Endothelial cell of hepatic sinusoid (primary cell): ENCODE measurements at regions not wholly inside any gene's neighbourhood (a gene's known extent, or its start where the extent isn't known, plus 50 kb on each side); places are given as distances from the start of the nearest gene placed in this dataset.

ENCODE experiments used
- in situ Hi-C: cut with HindIII; loops from 2 replicates; pipeline ENCODE4 v1.10.0; 2017; ENCODE audit warnings: low sequenced_read_pairs

DNA sequence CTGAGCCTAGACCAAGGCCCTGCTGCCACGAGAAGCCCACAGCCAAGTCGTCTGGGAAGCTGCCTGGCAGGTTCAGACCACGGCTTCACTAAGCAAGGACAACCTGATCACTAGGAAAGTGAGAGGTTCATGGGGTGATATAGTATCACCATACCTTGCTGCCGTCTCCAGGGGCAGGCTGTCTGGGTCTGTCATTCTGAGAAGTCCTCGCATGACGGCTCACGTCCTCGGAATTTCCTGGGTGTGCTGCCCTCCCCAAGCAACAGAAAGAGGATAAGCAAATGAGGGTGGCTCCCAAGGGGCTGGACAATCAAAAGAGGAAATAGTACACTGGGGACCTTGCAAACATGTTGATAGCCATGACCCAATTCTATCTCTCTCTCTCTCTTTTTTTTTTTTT lies 207.4 kb upstream of the IGF1R start:
- in situ Hi-C loops: no loop called here

- in situ Hi-C loops: no loop called here
Measured at GRCh38 chr15:98441599-98441998, 206.7 kb upstream of the IGF1R start.

GRCh38 chr15:98442379-98442833 lies 205.9 kb upstream of the IGF1R start:
- in situ Hi-C loops: no loop called here

DNA sequence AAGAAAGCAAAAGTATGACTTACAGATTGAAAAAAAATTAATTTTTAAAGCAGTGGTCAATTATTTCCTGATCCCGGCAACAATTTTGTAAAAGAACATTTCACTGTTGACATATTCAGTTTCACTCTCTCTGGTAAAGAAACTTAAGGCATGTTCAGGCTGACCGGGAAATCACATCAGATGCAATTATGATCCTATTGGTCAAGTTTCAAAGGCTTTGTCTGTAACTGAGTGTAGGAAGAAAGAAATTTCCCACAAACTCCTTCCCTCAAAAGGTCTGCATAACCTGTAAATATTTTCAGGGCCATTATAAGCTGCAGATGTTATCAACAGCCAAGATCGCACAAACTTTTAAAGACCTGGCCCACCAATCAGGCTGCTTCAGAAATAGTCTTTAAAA lies 205.4 kb upstream of the IGF1R start:
- in situ Hi-C loops: no loop called here

GRCh38 chr15:98443526-98443925 lies 204.8 kb upstream of the IGF1R start:
- in situ Hi-C loops: no loop called here

- in situ Hi-C loops: no loop called here
Measured at GRCh38 chr15:98444138-98444537, 204.2 kb upstream of the IGF1R start.

DNA sequence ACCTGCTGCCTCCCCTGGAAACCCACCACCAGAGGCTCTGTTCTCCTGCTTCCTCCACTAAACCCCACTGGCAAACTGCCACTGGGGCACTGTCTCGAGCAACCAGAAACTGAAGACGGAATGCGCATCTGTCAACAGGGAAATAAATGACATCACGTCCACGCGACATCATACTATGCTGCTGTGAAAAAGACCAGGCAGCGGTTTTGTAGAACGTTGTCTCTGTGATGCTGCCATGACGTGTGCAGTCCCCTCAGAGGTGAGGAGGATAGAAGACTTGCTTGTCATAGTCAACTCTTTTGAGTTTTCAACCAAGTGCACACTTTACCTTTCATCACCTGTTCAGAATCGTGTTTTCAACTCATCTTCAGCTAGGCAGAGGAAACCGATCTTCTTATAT lies 203.0 kb upstream of the IGF1R start:
- in situ Hi-C loops: no loop called here

DNA sequence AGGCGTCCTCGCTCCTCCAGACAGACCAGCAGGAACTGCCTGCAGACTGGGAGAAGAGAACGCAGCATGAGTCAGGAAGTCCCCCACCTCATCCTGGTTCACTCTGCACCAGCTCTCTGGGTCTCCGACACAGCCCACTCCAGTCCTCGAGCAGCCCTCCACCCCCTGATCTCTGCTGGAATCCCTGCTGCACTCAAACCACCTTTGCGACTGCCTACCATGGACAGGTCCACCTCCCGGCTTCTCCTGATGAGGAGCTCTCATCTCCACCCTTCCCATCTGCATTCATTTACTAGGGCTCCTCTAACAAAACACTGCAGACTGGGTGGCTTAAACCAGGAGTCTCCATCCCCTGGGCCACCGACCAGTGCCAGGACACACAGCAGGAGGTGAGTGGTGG lies 202.3 kb upstream of the IGF1R start:
- in situ Hi-C loops: no loop called here

DNA sequence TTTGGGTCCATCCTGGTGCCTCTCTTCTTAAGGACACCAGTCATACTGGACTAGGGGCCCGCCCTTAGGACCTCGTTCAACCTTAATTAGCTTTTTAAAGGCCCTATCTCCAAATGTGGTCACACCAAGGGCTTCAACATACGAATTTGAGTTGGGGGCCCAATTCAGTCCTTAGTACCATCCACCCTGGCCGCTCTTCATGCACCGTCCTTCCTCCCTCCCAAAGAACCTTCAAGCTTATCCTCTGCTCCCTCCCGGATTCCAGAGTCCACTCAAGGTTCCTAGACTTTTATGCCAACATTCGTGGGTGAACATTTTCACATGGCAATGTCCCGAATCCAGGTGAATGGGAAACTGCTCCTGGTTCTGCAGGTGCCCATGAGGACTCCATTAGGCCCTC lies 201.3 kb upstream of the IGF1R start:
- in situ Hi-C loops: no loop called here

GRCh38 chr15:98451236-98451635 lies 197.1 kb upstream of the IGF1R start:
- in situ Hi-C loops: no loop called here

DNA sequence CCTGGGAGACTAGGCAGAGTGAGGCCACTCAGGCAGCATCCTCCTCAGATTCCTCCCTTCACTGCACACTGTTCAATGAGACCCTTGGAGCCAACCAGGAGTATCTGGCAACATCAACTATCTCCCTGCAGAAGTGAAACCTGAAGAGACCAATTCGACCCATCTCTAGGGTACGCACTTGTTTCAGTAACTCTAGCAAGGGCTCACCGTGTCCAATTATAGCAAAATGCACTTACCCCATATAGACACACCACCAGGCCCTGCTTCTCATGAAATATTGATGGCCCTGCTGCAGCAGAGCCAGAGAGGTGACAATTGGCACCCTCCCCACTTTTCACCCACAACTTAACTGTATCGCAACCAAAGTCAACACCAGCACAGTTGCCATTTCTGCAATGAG lies 196.1 kb upstream of the IGF1R start:
- in situ Hi-C loops: no loop called here

GRCh38 chr15:98455904-98456303 lies 192.4 kb upstream of the IGF1R start:
- in situ Hi-C loops: no loop called here

- in situ Hi-C loops: no loop called here
Measured at GRCh38 chr15:98476559-98476958, 171.8 kb upstream of the IGF1R start.

DNA sequence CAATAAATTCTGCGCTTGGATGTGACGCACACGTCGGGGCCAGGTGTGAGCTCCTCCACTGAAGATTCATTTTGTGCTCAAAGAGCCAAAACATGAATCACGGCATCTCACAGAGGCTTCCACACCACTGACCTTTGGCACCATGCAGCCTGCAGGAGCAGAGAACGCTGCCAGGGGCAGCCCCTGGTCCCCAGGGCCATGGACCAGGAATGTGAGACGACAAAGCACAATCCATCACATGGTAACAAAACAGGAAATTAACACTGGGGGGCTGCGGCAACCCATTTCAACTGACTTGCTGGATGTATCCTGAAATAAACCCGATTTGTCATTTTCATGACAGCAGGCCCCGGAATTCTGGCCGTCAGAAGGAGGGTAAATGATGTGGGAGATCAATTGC lies 167.5 kb upstream of the IGF1R start:
- in situ Hi-C loops: no loop called here

GRCh38 chr15:98483575-98484130 lies 164.7 kb upstream of the IGF1R start:
- in situ Hi-C loops: no loop called here

DNA sequence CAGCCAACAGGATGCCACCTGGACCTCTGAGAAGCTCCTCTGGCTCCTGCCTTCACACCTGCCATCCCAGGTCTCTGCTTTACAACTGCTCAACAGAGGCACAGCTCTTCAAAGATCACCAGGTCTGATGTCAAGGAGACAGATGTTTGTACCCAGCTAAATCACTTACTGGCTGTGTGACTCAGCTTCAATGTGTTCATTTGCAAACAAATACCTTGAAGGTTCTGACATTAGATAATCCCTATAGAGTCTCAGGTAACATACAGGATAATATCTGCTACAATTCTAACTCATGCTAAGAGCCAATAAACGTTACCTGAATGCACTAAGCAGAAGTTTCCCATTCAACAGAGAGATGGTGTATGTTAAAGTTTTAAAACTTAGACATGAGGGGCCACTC lies 163.4 kb upstream of the IGF1R start:
- in situ Hi-C loops: no loop called here

DNA sequence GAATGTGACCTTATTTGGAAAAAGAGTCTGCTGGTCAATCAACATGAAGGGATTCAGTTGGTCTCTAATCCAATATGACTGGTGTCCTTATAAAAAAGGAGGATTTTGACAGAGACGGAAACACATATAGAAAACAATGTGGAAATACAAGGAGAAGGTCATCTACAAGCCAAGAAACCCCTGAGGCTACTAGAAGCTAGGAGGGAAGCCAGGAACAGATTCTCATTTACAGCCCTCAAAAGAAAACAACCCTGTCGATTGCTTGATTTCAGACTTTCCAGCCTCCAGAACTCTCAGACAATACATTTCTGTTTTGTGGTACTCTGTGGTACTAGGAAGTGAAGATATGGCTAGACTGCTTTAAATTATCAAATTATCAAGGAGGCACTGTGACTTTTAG lies 162.9 kb upstream of the IGF1R start:
- in situ Hi-C loops: no loop called here

DNA sequence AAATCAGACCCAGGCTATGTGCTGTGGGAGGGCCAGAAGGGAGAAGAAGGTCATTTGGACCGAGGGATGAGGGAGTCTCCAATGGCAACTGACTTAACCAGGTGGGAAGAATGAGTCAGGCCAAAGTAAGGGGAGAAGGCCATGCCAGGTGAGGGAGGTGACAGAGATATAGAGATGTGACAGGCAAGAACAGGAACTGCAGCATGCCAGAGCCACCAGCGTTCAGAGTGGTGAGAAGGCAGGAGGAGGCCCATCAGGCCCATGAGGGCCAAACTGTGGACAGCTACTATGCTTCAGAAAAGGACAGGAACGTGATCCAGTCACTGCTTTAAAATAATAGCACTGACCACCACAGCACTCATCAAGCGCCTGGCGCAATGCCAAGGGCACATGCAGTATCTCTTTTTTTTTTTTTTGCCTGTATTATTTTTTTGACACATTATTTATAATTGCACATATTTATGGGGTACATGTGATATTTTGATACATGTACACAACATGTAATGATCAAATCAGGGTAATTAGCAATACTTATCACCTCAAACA lies 154.3 kb upstream of the IGF1R start:
- in situ Hi-C loops: no loop called here

DNA sequence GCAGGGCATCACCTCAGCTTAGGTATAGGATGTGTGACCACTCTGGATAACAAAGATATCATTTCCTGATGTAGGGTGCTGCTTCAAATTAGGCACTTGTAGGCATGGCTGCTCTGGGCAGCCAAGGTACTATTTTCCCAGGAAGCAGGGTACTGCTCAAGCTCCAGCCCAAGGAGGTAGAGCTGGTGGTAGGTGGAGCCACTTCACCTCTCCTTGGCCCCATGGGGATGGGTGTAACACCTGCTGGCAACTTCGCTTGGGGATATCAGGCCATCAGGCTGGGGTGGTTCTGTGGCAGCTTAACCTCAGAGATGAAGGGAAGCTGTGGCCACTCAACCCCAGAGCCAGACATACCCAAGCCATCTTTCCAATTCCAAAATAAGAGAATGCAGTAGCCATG lies 147.1 kb upstream of the IGF1R start:
- in situ Hi-C loops: loop anchor here (5.0 kb wide), 1 partner anchor 34 kb away; no protein-coding TSS in a partner anchor

DNA sequence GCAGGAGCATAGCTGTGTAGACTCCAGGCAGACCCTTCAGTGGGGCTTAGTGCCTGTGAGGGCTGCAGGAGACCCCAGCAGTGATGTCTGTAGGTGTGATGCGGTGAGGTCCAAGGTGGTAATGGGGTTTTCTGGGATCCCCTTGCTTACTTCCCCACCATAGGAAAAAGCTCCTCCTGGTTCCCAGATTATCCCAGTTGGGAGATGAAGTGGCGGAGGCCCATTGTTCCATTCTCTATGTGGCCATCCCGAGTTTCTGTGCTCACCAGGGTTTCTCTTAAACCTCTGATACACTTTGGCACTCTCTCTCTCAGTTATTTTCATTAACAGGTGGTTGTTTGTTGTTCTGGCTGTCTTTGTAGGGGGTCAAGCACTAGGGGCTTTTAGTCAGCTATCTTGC lies 146.7 kb upstream of the IGF1R start:
- in situ Hi-C loops: loop anchor here (5.0 kb wide), 1 partner anchor 34 kb away; no protein-coding TSS in a partner anchor

GRCh38 chr15:98503970-98504369 lies 144.4 kb upstream of the IGF1R start:
- in situ Hi-C loops: loop anchor here (5.0 kb wide), 1 partner anchor 37 kb away; no protein-coding TSS in a partner anchor

- in situ Hi-C loops: loop anchor here (5.0 kb wide), 1 partner anchor 38 kb away; no protein-coding TSS in a partner anchor
Measured at GRCh38 chr15:98504998-98505397, 143.3 kb upstream of the IGF1R start.

GRCh38 chr15:98505611-98506031 lies 142.7 kb upstream of the IGF1R start:
- in situ Hi-C loops: no loop called here
